Anterior cingulate cortex (tissue), 58 donors: ENCODE measurements at regions not wholly inside any gene's neighbourhood (a gene's known extent, or its start where the extent isn't known, plus 50 kb on each side); places are given as distances from the start of the nearest gene placed in this dataset.
"Not testable (repeated sequence)": the region's sequence is repeated elsewhere in the genome, so short reads cannot be mapped to it uniquely, and the experiment has no call there.

Experiments
- DNase-seq, 58 donors: peaks; one replicate each; lab custom pipeline; 2025; lab: John Stamatoyannopoulos, UW

DNA sequence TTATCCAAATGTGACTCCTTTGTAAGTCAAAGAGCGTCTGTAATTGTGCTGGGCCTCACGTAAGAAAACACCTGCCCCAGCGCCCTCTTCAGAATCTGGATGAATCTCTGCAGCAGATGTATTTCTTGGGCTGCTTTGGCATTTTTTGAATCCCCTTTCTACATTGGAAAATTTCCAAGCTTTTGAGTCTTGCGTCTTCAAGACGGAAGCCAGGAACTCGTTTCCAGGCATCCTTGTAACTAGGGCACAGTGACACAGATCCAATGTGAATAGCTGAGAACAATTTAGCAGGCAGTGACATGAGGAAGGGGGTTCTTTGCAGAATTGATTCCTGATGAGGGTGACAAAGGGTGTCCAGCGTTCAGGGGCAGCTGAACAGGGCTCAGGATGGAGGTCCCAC lies 862.3 kb downstream of the TYW1 start:
- peak in 17 of 58 donors; percentile 0 to 44 (median 6) for DNase-seq

DNA sequence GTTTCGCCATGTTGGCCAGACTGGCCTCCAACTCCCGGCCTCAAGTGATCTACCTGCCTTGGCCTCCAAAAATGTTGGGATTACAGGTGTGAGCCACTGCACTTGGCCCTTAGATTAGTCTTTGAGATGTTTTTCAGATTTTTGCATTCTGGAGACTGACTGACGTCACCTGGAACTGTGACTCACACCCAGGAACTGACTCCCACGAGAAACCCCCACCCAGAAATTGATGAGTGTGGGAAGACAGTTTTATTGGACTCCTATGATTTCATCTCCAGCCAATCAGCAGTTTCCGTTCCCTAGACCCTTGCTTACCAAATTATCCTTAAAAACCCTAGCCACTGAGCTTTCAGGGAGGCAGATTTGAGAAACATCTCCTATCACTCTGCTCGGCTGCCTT lies 867.3 kb downstream of the TYW1 start:
- DNase-seq = peak in 1 of 58 donors; percentile 8

DNA sequence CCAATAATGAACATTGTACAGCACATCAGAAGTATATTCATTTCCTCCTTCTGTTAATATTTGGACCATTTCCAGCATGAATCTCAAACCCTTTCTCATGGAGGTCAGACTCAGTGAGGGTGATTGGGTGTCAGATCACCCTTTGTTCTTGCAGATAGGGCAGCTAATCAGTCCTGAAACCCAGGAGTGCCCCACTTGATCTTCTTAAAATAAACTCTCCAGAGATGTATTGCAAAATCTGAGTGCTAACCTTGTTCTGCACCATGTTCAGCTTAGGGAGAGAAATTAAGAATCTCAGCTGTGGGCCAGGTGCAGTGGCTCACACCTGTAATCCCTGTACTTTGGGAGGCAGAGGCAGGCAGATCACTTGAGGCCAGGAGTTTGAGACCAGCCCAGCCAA lies 869.4 kb downstream of the TYW1 start:
- no peak for DNase-seq

DNA sequence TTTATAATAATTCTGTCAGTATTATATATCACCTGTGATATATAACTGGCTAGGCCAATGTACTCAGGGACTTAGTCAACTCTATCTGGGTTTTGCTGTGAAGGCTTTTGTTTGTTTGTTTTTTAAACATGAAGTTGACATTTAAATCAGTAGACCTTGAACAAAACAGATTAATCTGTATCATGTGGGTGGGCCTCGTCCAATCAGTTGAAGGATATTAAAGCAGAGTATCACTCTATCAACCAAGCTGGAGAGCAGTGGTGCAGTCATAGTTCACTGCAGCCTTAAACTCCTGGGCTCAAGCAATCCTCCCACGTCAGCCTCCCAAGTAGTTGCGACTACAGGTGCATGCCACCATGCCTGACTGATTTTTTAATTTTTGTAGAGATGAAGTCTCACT lies 870.2 kb downstream of the TYW1 start:
- DNase-seq = no peak

DNA sequence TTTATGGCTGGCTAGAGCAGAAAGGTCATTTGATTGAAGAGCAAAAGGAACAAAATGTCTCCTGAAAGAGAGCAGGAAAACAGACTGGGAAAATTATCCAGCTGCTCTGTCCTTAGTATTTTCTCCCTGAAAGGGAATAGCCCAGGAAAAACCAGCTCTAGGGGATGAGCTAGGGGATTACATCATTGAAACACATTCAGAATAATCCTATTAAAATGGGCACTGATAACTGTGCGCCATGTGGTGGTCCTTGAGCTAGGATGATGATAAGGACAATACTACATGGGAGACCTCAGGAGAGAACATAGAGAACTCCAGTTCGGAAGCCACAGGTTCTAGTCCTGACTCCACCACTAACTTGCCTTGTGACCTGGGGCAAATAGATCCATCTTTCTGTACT lies 873.8 kb downstream of the TYW1 start:
- no peak for DNase-seq

DNA sequence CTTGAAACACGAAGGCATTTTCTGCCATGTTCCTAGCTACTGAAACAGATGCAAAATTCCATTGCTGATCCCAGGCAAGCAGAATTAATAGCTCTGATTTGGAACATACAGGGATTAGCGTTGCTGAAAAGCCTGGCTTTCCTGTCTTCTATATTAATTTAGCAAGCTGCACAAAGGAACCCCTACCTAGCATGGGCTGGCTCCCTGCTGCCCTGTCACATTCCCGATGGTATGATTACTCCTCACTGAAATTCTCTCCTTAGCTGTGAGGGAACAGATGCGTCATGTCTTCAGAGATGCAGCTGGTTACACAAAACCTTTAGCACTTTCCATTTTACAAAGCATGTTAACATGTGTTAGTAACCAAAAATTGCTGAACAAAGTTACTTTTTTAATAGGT lies 878.9 kb downstream of the TYW1 start:
- DNase-seq = no peak

DNA sequence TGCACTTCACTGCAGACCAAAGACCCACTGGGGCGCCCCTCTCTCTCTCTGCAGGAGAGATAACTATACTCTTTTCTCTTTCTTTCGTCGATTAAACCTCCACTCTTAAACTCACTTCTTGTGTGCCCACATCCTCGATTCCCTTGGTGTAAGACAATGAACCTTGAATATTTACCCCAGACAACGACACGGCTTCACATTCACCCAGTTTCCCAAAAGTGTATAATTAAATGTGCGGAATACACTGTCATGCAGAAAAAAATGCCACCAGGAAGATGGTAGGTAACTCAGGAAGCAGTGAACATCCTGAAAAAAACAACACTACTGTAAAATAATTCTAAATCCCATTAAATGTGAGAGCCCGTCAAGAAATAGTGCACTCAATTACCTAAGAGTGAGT lies 882.2 kb downstream of the TYW1 start:
- no peak for DNase-seq

DNA sequence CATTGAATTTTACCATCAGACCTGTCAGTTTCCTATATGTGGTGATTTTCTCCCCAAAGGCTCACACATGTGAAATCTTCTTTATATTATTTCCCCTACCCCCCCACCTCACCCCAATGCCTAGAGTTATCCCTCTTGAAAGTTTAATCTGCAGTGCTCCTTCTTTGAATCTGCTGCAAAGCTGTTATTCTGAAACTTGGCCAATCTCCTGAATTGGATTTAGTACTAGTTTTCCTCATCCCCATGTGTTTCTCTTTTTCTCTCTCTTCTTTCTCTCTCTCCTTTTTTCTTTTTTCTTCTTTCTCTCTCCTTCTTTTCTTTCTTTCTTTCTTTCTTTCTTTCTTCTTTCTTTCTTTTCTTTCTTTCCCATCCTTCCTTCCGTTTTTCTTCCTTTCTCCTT lies 886.2 kb downstream of the TYW1 start:
- DNase-seq = no peak

DNA sequence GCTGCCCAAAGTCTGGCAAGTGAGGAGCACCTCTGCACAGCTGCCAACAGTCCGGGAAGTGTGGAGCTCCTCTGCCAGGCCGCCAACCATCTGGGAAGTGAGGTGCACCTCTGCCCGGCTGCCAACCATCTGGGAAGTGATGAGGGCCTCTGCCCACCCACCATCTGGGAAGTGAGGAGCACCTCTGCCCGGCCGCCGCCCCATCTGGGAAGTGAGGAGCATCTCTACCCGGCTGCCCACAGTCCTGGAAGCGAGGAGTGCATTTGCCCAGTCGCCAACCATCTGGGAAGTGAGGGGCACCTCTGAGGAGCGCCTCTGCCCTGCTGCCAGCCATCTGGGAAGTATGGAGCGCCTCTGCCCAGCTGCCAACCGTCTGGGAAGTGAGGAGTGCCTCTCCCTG lies 893.7 kb downstream of the TYW1 start:
- DNase-seq = no peak

DNA sequence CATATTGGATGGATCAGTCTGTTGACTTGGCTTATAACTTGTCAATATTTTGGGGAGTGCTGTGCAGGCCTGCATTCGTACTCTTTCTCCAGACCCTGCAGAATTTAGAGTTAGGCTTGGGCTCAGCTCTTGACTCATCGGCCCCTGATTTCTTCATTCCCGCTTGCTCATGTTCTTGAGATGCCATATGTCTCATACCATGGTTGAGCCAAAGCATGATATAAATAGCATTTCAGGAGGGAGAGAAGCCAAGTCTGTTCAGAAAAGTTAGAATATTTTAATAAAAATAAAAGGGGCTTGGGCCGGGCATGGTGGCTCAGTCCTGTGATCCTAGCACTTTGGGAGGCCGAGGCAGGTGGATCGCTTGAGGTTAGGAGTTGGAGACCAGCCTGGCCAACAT lies 898.1 kb downstream of the TYW1 start:
- DNase-seq = no peak

DNA sequence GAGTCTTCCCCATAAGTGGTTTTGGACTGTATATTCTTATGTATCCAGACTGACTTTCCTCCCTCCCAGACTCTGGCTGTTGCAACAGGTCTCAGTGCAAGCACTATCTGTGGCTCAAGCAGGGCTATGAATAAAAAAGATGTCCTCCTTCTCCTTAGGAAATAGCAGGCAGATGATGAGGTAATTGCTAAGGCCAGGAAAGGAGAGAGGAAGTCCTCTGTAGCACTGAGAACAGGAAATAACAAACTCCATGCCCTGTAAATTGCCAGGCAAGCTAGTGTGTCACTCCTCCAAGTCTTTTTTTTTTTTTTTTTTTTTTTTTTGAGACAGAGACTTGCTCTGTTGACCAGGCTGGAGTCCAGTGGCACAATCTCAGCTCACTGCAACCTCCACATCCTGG lies 900.1 kb downstream of the TYW1 start:
- DNase-seq = no peak

DNA sequence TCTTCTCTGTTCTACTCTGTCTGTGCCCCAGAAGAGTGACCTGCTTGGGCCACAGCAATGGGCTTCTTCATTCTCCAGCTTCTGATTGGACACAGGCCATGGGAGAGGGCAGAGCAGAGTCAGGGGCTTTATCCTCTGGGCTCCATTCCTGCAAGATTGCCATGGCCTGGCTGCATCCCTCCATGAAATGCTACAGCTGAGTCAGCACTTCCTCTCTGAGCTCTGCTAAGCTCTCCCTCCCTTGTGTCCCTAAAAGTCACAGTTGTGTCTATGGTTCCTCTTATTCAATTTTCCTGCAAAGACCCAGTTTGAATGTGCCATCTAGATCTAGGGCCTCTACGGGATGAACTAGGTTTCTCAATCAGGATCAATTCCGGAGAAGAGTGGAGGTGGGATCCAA lies 903.8 kb downstream of the TYW1 start:
- DNase-seq = no peak

DNA sequence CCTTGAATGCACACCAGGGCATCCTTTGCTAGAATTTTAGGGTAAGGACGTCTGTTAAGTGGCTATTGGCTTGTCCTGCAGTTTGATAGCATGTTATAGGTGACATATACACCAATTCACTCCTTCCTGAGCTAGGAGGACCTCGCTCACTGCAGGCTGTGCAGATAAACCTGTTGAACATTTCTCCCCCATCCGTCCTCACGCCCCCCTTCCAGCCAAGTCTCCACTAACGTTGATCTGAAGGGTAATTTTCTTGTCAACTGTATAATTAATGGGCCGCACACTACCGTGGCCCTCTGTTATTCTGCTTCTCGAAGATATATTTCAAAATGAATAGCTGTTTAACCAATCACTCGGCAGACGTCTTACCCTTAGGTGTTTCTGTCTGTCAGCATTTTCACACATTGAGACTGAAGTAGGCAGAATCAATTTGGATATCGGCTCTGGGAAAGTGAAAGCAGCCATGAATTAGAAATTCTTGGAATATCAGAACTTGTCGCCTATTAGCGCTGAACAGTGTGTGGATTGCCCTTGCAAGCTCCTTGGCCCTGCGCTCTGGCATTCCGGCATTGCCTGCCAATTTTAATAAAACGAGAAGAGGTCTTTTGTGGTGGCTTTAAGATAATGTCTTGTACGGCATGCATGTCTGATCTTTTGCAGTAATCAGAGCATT lies 905.3 kb downstream of the TYW1 start:
- no peak for DNase-seq

DNA sequence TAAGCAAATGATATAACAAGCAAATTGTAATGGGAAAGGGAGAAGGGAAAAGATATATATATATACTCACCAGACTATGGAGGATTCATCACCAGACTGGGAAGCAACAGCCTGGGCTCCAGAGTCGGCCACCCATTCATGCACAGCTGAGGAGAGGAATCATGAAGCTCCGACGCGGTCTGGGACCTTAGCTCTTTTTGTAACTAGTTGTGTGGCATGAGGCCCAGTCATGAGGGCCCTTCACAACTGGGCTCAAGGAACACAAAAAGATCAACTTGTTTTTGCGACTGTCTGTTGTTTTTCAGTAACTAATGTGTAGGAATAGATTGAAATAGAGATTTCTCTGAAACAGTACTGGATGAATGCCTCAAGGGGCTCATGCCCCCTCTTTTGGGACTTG lies 911.2 kb downstream of the TYW1 start:
- no peak for DNase-seq

DNA sequence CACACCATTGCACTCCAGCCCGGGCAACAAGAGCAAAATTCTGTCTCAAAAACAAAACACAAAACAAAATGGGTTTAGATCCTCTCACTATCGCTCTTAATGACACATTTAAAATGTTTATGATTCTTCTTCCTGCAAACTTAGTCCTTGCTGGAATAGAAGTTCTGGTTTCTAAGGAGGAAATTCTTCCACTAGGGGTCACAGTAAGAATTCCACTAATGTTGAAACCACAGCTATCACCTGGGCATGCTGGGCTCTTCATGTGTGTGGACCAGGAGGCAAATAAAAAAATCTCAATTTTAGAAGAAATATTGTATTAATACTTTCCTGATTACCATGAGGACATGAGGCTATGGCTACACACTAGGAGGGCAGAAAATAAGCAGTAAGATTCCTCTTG lies 915.8 kb downstream of the TYW1 start:
- no peak for DNase-seq

DNA sequence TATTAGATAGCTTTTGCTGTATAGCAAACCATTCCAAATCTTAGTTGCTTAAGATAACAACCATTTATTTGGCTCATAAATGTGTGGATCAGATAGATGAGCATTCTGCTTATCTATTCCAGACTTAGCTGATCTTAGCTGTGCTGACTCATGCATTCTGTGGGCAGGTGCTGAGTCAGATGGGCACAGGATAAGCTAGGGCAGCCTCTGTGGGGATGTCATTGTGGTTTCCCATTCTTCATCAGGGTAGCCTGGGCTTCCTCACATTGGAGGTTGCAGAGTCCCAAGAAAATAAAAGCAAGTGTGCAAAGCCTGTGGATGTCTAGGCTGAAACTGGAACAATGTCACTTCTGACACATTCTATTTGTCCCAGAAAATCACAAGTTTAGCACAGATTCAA lies 917.0 kb downstream of the TYW1 start:
- DNase-seq = peak in 12 of 58 donors; percentile 2 to 32 (median 6)

DNA sequence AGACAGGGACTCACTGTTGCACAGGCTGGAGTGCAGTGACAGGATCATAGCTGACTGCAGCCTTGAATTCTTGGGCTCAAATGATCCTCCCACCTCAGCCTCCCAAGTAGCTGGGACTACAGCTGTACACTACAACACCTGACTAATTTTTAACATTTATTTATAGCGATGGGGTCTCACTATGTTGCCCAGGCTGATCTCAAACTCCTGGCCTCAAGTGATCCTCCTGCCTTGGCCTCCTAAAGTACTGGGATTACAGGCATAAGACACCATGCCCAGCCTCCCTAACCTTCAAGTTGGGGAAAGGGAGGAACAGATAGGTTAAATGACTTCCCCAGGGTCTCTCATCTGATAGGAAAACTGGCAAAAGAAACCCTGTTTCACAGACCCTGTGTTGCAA lies 919.5 kb downstream of the TYW1 start:
- DNase-seq = not testable (repeated sequence)

DNA sequence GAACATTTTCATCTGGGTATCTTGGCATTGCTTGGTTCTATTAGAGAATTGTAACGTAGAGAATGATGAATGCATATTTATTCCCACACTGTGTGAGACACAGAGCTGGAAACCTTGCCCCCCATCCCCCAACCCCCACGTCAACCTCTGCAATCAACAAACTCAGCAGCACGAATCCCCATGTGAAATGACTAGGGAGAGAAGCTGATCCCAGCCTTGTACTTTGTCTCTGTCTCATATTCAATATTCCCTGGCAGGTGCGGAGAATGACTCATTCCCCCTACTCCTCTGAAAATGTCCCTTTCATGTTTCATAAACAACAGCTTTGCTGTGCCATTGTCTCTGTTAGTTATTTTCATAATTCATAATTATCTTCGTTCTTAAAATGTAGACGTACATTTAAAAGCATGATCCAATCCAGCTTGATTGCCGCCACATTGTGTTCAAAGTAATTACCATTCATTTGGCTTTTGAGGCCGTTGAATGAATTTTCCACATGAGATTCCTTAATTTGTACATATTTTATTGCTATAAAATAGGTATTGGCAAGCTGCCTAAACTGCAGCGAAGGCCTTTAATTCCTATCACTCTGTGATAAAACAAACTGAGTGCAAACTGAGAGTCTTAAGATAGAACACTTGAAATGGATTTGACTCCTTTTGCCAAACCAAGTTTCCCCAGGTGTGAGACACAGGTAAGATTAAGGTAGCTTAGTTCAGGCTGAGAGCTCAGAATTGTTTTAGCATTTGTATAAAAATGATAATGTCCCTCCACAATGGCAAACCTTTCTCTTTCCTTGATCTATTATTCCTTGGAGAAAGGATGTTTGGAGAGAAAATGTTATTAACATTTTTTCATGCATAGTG lies 920.2 kb downstream of the TYW1 start:
- DNase-seq = peak in 9 of 58 donors; percentile 3 to 29 (median 11)

DNA sequence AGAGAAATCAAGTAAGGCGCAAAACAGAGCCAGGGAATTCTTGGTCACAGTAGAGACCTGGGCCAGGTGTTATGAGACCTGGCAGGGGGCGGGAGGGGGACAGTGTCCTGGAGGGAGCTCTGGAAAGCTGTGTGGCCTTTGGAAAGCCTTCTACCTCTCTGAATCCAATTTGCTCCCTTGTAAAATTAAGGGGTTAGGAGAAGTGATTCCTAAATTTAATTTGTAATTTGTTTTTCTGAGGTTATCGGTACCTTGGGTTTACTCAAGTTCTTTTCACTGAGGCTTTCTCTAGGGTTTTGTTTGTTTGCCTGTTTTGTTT lies 920.8 kb downstream of the TYW1 start:
- DNase-seq = no peak

DNA sequence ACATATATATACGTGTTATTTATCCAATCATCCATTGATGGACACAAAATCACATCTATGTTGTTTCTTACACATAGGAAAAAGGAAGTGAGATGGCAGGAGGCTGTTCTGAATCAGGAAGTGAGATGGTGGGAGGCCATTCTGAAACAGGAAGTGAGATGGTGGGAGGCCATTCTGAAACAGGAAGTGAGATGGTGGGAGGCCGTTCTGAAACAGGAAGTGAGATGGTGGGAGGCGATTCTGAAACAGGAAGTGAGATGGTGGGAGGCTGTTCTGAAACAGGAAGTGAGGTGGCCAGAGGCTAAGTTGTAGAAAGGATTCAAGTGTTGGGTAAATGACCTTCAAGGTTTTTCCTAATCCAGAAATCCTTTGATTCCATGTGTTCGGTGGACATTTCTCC lies 921.5 kb downstream of the TYW1 start:
- DNase-seq = no peak

DNA sequence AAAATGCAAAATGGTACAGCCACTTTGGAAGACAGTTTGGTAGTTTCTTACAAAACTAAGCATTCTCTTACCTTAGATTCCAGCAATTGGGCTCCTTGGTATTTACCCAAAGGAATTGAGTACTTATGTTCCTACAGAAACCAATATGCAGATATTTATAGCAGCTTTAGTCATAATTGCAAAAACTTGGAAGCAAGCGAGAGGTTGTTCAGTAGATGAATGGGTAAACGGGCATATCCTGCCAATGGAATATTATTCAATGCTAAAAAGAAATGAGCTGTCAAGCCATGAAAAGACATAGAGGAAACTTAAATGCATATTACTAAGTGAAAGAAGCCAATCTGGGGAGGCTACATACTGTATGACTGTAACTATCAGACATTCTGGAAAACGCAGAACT lies 926.7 kb downstream of the TYW1 start:
- no peak for DNase-seq

DNA sequence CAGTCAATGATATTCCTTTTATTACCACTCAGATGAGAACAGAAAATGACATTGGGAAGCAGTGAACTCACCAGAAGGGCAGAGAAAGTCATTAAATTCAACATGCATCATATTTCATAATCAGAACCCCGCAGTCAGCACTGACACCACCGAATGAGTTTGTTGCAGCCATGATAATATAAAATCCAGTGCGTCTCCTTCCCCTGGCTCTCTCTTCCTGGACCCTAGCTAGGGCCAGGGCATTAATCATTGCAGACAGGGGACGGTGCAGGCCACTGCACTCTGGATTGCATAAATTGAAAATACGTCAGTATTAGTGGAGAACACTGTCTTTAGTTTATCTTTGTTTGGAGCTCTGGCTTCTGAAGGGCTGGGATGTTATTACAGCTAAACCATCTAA lies 931.5 kb downstream of the TYW1 start:
- DNase-seq = no peak
